GM12865 (cell line): ENCODE measurements at regions not wholly inside any gene's neighbourhood (a gene's known extent, or its start where the extent isn't known, plus 50 kb on each side); places are given as distances from the start of the nearest gene placed in this dataset.

Experiments
- DNase-seq: peaks from one replicate; pipeline ENCODE4 v3.0.0; 2010; ENCODE audit warnings: low read depth
- H3K4me3 ChIP-seq: 2 replicates; pipeline ENCODE4 v1.5.1; 2011; ENCODE audit warnings: mild to moderate bottlenecking, low read depth, low read length, control low read depth
- CTCF ChIP-seq: IDR thresholded peaks from 2 replicates; pipeline ENCODE4 v1.5.1; 2011; ENCODE audit warnings: low read length, control low read depth, low read depth, inconsistent platforms; ENCODE audit not compliant: insufficient read depth; ENCODE audit errors: missing control alignments

DNA sequence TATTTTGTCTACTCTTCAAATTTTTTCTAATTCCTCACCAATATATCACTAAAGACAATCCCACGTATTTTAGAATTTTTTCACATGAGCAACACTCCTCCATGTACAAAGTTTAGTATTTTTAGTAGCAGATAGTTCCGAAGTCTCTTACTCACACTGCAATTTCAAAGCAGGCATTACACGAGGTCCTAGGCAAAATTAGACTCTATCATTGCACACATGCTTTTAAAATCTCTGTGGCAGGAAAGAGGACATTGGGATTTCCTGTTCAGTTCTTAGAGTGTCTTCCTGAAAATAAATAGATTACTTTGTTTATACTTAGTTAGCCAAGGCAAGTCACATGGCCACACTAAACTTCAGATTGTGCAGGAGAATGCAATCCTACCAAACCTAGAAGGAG is 847.7 kb downstream of the ROBO2 start:
- TF ChIP-seq CTCF = no peak
- H3K4me3 ChIP-seq = no peak overlapping the region
- no peak for DNase-seq

DNA sequence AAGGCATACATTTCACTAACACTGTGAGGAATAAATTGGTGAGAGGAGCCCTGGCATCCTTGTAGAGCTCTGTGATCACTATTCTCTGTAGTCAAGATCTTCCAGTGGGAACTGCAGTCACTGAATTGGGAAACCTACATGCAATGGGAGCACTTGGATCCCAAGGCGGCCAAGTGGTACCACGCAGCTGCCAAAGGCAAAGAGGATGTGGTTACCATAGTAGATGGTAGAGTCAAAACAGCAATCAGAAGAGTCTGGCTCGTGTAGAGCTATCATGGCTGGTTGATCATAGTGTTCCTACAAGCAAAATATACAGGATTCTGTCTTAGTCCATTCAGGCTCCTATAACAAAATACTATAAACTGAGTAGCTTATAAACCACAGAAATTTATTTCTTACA is 849.7 kb downstream of the ROBO2 start:
- no peak for TF ChIP-seq CTCF
- no peak overlapping the region for H3K4me3 ChIP-seq
- DNase-seq = no peak

- no peak for TF ChIP-seq CTCF
- no peak overlapping the region for H3K4me3 ChIP-seq
- DNase-seq = no peak
These were observed 858.7 kb downstream of the ROBO2 start for GRCh38 chr3:77898621-77899020.

GRCh38 chr3:77902675-77903074 is 862.8 kb downstream of the ROBO2 start:
- no peak for TF ChIP-seq CTCF
- no peak for DNase-seq
- no peak overlapping the region for H3K4me3 ChIP-seq

- H3K4me3 ChIP-seq = no peak overlapping the region
- no peak for TF ChIP-seq CTCF
- DNase-seq = no peak
These were observed 866.3 kb downstream of the ROBO2 start for GRCh38 chr3:77906102-77906709.

DNA sequence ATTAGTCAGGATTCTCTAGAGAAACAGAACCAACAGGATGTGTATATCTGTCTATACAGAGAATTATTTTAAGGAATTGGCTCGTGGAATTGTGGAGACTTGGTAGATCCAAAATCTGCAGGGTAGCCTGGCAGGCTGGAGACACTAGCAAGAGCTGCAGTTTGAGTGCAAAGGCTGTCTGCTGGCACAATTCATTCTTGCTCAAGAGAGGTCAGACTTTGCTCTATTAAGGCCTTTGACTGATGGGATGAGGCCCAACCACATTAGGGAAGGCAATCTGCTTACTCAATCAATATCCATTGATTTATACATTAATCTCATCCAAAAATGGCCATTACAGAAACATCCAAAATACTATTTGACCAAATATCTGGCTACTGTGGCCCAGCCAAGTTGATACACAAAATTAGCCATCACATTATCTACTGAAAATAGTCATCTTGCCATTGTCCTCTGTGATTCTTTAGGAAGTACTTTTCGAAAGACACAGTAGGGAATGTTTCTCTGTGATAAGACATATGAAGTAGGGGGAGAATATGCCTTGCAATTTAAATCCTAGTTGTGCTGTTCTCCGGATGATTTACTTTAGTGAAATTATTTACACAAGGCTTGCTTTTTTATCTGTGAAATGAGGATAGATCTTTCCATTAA is 873.8 kb downstream of the ROBO2 start:
- no peak for TF ChIP-seq CTCF
- H3K4me3 ChIP-seq = no peak overlapping the region
- DNase-seq = no peak

DNA sequence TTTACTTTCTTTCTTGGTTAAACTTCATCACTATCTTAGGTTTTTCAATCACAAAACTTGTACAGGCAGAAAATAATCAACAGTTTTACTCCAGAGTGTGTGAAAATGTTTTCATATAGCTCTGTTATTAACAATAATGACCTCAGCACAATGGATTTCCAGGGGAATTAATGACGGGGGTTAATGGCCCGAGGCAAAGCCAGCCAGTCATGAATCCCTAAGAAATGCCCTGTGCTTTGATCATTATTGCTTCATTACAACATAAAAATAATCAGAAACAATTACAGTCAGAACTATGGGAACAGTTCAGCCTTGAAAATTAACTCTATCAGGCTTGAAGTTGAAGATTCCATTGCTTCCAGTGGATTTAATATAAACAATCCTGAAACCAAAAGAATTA is 875.4 kb downstream of the ROBO2 start:
- no peak for TF ChIP-seq CTCF
- DNase-seq = no peak

More for the DNA sequence above, 875.4 kb downstream of the ROBO2 start:
- H3K4me3 ChIP-seq = no peak overlapping the region
